ENCODE measurements at regions not wholly inside any gene's neighbourhood (a gene's known extent, or its start where the extent isn't known, plus 50 kb on each side); places are given as distances from the start of the nearest gene placed in this dataset.

DNA sequence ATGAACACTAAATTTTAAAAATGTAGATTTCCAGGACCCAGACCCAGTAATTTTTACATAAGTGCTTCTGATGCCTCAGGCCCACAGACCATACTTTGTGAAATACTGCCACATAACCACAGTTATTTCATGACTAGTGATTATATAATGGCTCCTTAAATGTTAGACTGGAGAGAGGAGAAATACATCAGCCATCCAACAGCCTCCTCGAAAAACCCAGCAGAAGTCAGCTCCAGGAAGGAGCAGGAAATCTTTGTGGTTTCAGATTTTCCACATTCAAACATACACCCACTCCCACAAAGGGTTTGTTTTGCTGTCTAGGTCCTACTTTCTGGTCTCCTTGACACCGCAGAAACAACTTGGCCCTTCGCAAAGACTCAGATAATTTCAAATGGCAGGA lies 455.2 kb downstream of the DTWD2 start:
- no peaks in the 10 kb centered on the region for H3K27me3 ChIP-seq (ENCODE audit: control insufficient read depth, insufficient read depth, low read length)
- no peak for DNase-seq (ENCODE audit: low read depth)
- no peak overlapping the region for H3K4me3 ChIP-seq (ENCODE audit: low read depth, low read length)
- TF ChIP-seq, protein P1, sequence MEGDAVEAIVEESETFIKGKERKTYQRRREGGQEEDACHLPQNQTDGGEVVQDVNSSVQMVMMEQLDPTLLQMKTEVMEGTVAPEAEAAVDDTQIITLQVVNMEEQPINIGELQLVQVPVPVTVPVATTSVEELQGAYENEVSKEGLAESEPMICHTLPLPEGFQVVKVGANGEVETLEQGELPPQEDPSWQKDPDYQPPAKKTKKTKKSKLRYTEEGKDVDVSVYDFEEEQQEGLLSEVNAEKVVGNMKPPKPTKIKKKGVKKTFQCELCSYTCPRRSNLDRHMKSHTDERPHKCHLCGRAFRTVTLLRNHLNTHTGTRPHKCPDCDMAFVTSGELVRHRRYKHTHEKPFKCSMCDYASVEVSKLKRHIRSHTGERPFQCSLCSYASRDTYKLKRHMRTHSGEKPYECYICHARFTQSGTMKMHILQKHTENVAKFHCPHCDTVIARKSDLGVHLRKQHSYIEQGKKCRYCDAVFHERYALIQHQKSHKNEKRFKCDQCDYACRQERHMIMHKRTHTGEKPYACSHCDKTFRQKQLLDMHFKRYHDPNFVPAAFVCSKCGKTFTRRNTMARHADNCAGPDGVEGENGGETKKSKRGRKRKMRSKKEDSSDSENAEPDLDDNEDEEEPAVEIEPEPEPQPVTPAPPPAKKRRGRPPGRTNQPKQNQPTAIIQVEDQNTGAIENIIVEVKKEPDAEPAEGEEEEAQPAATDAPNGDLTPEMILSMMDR (IDR thresholded peaks at IDR 0.05; ENCODE audit: insufficient read depth, low read length, poor library complexity, severe bottlenecking): no peak
- H3K36me3 ChIP-seq (ENCODE audit: control insufficient read depth, insufficient read depth, low read length): no peaks in the 10 kb centered on the region

DNA sequence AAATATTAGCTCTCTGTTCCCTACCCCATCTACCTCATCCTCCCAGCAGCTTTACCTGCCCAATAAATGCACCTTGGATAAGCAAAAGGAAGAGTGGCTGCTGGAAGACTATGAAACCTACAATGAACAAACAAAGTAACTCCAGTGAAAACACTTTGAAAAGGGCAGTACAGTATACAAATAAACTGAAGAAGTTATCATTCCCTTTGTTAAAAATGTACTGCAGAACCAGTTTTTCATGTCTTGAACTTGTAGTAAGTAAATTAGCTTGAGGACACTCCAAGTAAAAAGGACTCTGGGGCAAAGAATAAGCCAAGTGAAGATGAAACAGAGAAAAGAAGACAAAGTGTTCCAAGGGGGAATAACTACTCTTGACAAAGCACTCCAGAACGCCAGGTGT lies 457.1 kb downstream of the DTWD2 start:
- TF ChIP-seq, protein P1 (IDR thresholded peaks at IDR 0.05; ENCODE audit: insufficient read depth, low read length, poor library complexity, severe bottlenecking): no peak

DNA sequence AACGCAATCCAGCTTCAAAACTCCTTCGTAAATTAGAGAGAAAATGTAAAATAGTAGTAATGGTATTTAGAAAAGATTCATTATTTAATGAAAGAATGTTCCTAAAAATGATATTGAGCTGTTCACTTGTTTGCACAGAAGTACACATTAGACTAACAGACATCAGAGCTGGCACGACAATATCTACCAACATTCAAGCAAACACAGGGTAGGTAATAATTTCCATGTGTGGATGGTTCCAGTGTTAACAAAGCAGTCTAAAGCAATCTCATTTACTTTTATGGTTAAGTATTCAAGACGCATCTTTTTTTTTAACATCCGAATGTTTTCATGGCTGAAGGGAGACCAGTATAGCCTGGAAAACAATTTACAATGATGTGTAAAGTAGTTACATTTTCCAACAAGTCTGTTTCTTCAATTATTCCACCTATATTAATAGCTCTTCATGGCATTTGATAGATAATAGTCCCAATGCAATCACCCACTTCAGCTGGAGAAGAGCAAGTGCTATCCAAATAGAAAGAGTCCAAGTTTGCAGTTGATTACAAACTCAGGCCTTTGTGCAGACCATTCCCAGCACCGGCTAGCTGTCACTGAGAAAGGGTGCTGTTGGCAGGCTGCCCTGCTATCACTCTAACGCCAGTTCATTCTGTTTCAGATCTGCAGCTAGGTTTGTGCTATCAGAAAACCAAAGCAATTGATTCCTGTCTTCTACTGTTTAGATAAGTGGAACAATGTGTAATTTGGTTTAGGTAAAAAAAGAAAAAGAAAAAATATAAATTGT lies 458.8 kb downstream of the DTWD2 start:
- H3K36me3 ChIP-seq (ENCODE audit: control insufficient read depth, insufficient read depth, low read length): no peaks in the 10 kb centered on the region
- TF ChIP-seq, protein P1 (IDR thresholded peaks at IDR 0.05; ENCODE audit: insufficient read depth, low read length, poor library complexity, severe bottlenecking): no peak
- H3K27me3 ChIP-seq (ENCODE audit: control insufficient read depth, insufficient read depth, low read length): no peaks in the 10 kb centered on the region
- H3K4me3 ChIP-seq (ENCODE audit: low read depth, low read length): no peak overlapping the region
- DNase-seq (ENCODE audit: low read depth): no peak

More for the DNA sequence above, 457.1 kb downstream of the DTWD2 start:
- H3K36me3 ChIP-seq (ENCODE audit: control insufficient read depth, insufficient read depth, low read length): no peaks in the 10 kb centered on the region
- no peak for DNase-seq (ENCODE audit: low read depth)
- no peaks in the 10 kb centered on the region for H3K27me3 ChIP-seq (ENCODE audit: control insufficient read depth, insufficient read depth, low read length)
- H3K4me3 ChIP-seq (ENCODE audit: low read depth, low read length): no peak overlapping the region

GRCh38 chr5:118522626-118523025 lies 465.7 kb downstream of the DTWD2 start:
- no peak for DNase-seq (ENCODE audit: low read depth)
- Histone ChIP-seq H3K27me3 (ENCODE audit: control insufficient read depth, insufficient read depth, low read length) (no peaks in the 10 kb centered on the region), H3K4me3 (ENCODE audit: low read depth, low read length) (no peak overlapping the region), H3K36me3 (ENCODE audit: control insufficient read depth, insufficient read depth, low read length) (no peaks in the 10 kb centered on the region)
- TF ChIP-seq, protein P1 (IDR thresholded peaks at IDR 0.05; ENCODE audit: insufficient read depth, low read length, poor library complexity, severe bottlenecking): no peak

GRCh38 chr5:118520771-118521415 lies 467.5 kb downstream of the DTWD2 start:
- no peaks in the 10 kb centered on the region for H3K27me3 ChIP-seq (ENCODE audit: control insufficient read depth, insufficient read depth, low read length)
- no peaks in the 10 kb centered on the region for H3K36me3 ChIP-seq (ENCODE audit: control insufficient read depth, insufficient read depth, low read length)
- DNase-seq (ENCODE audit: low read depth): no peak
- H3K4me3 ChIP-seq (ENCODE audit: low read depth, low read length): no peak overlapping the region
- TF ChIP-seq, protein P1 (IDR thresholded peaks at IDR 0.05; ENCODE audit: insufficient read depth, low read length, poor library complexity, severe bottlenecking): no peak

Measured in kidney epithelial cell (primary cell).